ENCODE measurements at regions not wholly inside any gene's neighbourhood (a gene's known extent, or its start where the extent isn't known, plus 50 kb on each side); places are given as distances from the start of the nearest gene placed in this dataset.

DNA sequence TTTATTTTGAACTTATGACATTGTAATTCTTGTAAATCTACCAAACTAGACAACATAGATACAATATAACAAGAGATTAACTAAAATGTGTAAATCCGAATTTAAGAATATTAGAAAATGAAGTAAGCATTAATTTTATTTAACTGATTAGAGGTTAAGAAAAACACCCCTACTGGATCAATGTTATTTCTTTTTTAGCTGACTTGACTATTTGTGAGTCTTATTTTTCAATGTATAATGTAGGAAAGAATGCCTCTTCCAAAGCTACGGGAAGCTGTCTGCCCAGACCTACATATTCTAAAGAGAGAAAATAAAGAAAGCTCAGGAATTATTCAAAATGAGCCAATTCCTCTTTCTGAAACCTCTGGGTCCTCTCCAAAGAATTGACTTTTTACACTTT is 490.8 kb upstream of the CDH7 start:
- 46% methylated on average over 2 of the region's 2 CpGs for WGBS (ENCODE audit: low lambda C conversion rate, missing lambda C conversion rate)

DNA sequence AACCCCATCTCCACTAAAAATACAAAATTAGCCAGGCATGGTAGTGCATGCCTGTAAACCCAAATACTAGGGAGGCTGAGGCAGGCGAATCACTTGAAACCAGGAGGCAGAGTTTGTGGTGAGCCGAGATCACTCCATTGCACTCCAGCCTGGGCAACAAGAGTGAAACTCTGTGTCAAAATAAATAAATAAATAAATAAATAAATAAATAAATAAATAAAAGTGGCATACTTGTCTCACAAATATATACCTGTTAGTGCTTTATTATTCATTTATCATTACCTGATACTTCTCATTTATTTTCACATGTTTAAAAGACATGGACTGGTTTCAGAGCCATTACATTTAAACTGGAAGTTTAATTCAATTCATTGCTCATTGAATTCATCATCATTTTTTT is 491.4 kb upstream of the CDH7 start:
- Histone ChIP-seq H4K20me1 (ENCODE audit: insufficient read depth, poor library complexity, severe bottlenecking) (no peaks in the 10 kb centered on the region), H3K27me3 (no peaks in the 10 kb centered on the region), H3K4me3 (no peak overlapping the region), H3K4me2 (no peak overlapping the region), H3K27ac (no peak overlapping the region), H3K9me2 (replicated peaks; ENCODE audit: insufficient read depth) (no peaks in the 10 kb centered on the region), H2AFZ (no peak overlapping the region), H3K79me2 (no peaks in the 10 kb centered on the region), H3K4me1 (ENCODE audit: insufficient read depth) (no peaks in the 10 kb centered on the region), H3K36me3 (replicated peaks; ENCODE audit: insufficient read depth, low read depth) (no peaks in the 10 kb centered on the region), H3K9me3 (ENCODE audit: low read depth) (no peaks in the 10 kb centered on the region)
- no peak for DNase-seq (ENCODE audit: low spot score)
- 100% methylated on average over 2 of the region's 2 CpGs for WGBS (ENCODE audit: low lambda C conversion rate, missing lambda C conversion rate)
- TF ChIP-seq EZH2 (IDR thresholded peaks at IDR 0.05; ENCODE audit: borderline replicate concordance), result no peak
- TF ChIP-seq, protein P1, sequence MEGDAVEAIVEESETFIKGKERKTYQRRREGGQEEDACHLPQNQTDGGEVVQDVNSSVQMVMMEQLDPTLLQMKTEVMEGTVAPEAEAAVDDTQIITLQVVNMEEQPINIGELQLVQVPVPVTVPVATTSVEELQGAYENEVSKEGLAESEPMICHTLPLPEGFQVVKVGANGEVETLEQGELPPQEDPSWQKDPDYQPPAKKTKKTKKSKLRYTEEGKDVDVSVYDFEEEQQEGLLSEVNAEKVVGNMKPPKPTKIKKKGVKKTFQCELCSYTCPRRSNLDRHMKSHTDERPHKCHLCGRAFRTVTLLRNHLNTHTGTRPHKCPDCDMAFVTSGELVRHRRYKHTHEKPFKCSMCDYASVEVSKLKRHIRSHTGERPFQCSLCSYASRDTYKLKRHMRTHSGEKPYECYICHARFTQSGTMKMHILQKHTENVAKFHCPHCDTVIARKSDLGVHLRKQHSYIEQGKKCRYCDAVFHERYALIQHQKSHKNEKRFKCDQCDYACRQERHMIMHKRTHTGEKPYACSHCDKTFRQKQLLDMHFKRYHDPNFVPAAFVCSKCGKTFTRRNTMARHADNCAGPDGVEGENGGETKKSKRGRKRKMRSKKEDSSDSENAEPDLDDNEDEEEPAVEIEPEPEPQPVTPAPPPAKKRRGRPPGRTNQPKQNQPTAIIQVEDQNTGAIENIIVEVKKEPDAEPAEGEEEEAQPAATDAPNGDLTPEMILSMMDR (IDR thresholded peaks at IDR 0.05; ENCODE audit: poor library complexity), result no peak
- TF ChIP-seq EZH2phosphoT487 (IDR thresholded peaks at IDR 0.05; ENCODE audit: low read depth, severe bottlenecking, unreplicated experiment), result no peak

More for the DNA sequence above, 490.8 kb upstream of the CDH7 start:
- no peak overlapping the region for H2AFZ ChIP-seq
- no peak overlapping the region for H3K4me3 ChIP-seq
- H3K4me1 ChIP-seq (ENCODE audit: insufficient read depth), result no peaks in the 10 kb centered on the region
- H3K27me3 ChIP-seq, result no peaks in the 10 kb centered on the region
- no peak overlapping the region for H3K4me2 ChIP-seq
- H4K20me1 ChIP-seq (ENCODE audit: insufficient read depth, poor library complexity, severe bottlenecking), result no peaks in the 10 kb centered on the region
- no peaks in the 10 kb centered on the region for H3K36me3 ChIP-seq (replicated peaks; ENCODE audit: insufficient read depth, low read depth)
- H3K27ac ChIP-seq, result no peak overlapping the region
- no peaks in the 10 kb centered on the region for H3K9me3 ChIP-seq (ENCODE audit: low read depth)
- no peaks in the 10 kb centered on the region for H3K79me2 ChIP-seq
- DNase-seq (ENCODE audit: low spot score), result no peak
- H3K9me2 ChIP-seq (replicated peaks; ENCODE audit: insufficient read depth), result no peaks in the 10 kb centered on the region
- TF ChIP-seq, protein P1 (IDR thresholded peaks at IDR 0.05; ENCODE audit: poor library complexity), result no peak

DNA sequence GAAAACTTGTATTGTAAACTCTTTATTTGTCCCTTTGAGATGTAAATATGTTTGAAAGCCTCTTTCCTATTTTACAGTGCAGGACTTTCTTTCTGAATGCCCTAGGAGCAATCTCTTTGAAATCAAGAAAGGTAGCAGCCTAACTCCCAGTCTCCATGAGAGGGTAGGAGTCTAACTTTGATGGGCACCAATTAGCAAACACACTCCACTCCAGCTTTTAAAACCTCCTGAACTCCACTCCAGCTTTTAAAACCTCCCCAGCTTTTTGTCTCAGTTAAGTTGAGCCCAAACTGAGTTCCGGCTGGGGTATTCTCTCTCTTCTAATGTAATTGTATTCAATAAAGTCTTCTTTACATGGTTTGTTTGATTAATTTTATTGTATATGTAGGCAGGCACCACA is 493.7 kb upstream of the CDH7 start:
- H4K20me1 ChIP-seq (ENCODE audit: insufficient read depth, poor library complexity, severe bottlenecking), result no peaks in the 10 kb centered on the region
- no peaks in the 10 kb centered on the region for H3K9me2 ChIP-seq (replicated peaks; ENCODE audit: insufficient read depth)
- TF ChIP-seq EZH2phosphoT487 (IDR thresholded peaks at IDR 0.05; ENCODE audit: low read depth, severe bottlenecking, unreplicated experiment) (no peak), EZH2 (IDR thresholded peaks at IDR 0.05; ENCODE audit: borderline replicate concordance) (no peak)
- TF ChIP-seq, protein P1 (IDR thresholded peaks at IDR 0.05; ENCODE audit: poor library complexity), result no peak
- no peak overlapping the region for H2AFZ ChIP-seq
- no peak overlapping the region for H3K4me2 ChIP-seq
- WGBS (ENCODE audit: low lambda C conversion rate, missing lambda C conversion rate), result 43% methylated on average over 1 of the region's 1 CpG
- H3K79me2 ChIP-seq, result no peaks in the 10 kb centered on the region
- no peaks in the 10 kb centered on the region for H3K9me3 ChIP-seq (ENCODE audit: low read depth)
- H3K4me3 ChIP-seq, result no peak overlapping the region
- no peaks in the 10 kb centered on the region for H3K36me3 ChIP-seq (replicated peaks; ENCODE audit: insufficient read depth, low read depth)
- H3K27ac ChIP-seq, result no peak overlapping the region
- no peaks in the 10 kb centered on the region for H3K4me1 ChIP-seq (ENCODE audit: insufficient read depth)
- DNase-seq (ENCODE audit: low spot score), result no peak
- no peaks in the 10 kb centered on the region for H3K27me3 ChIP-seq

DNA sequence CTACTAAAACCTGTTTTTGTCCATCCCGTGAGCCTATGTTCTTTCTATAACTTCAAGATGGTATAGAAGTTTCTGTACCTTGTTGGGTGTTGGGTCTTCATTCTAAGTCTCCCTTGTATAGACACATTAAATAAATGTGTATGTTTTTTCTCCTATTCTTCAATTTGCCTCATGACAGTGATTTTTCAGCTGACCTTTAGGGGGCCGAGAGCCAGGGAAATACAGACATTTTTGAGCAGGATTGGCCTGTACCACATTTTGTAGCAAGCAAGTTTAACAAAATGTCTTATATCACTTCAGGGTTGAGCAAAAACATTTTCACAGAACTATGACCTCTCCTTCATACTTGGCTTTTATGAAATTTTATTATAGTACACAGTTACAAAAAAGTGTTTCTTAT is 495.4 kb upstream of the CDH7 start:
- no peak for DNase-seq (ENCODE audit: low spot score)
- TF ChIP-seq EZH2phosphoT487 (IDR thresholded peaks at IDR 0.05; ENCODE audit: low read depth, severe bottlenecking, unreplicated experiment) (no peak), EZH2 (IDR thresholded peaks at IDR 0.05; ENCODE audit: borderline replicate concordance) (no peak)
- TF ChIP-seq, protein P1 (IDR thresholded peaks at IDR 0.05; ENCODE audit: poor library complexity), result no peak
- Histone ChIP-seq H3K4me2 (no peak overlapping the region), H4K20me1 (ENCODE audit: insufficient read depth, poor library complexity, severe bottlenecking) (no peaks in the 10 kb centered on the region), H2AFZ (no peak overlapping the region), H3K9me3 (ENCODE audit: low read depth) (no peaks in the 10 kb centered on the region), H3K36me3 (replicated peaks; ENCODE audit: insufficient read depth, low read depth) (no peaks in the 10 kb centered on the region), H3K4me3 (no peak overlapping the region), H3K27ac (no peak overlapping the region), H3K9me2 (replicated peaks; ENCODE audit: insufficient read depth) (no peaks in the 10 kb centered on the region), H3K79me2 (no peaks in the 10 kb centered on the region), H3K27me3 (no peaks in the 10 kb centered on the region), H3K4me1 (ENCODE audit: insufficient read depth) (no peaks in the 10 kb centered on the region)
- WGBS (ENCODE audit: low lambda C conversion rate, missing lambda C conversion rate), result 79% methylated on average over 2 of the region's 2 CpGs

All from hepatocyte (in vitro differentiated cells).